NCI-H128 (cell line): ENCODE measurements at regions not wholly inside any gene's neighbourhood (a gene's known extent, or its start where the extent isn't known, plus 50 kb on each side); places are given as distances from the start of the nearest gene placed in this dataset.
A peak's percentile ranks its signal among the peaks of the same experiment; 100 is the strongest.
"Not testable (repeated sequence)": the region's sequence is repeated elsewhere in the genome, so short reads cannot be mapped to it uniquely, and the experiment has no call there.

ENCODE experiments used
- DNase-seq: peaks from one replicate; lab custom pipeline; 2025; ENCODE audit not compliant: unreplicated experiment; lab: John Stamatoyannopoulos, UW

GRCh38 chr16:31581065-31581464, 53.4 kb downstream of the AHSP start:
- DNase-seq, result not testable (repeated sequence)

- not testable (repeated sequence) for DNase-seq
Observed at GRCh38 chr16:31601737-31602384, 74.2 kb downstream of the AHSP start.

- no peak for DNase-seq
Observed at GRCh38 chr16:31618130-31618529, 90.4 kb downstream of the AHSP start.

- no peak for DNase-seq
Observed at GRCh38 chr16:31636433-31636832, 108.7 kb downstream of the AHSP start.

- no peak for DNase-seq
Observed at GRCh38 chr16:31641279-31641678, 113.6 kb downstream of the AHSP start.

- DNase-seq, result not testable (repeated sequence)
Observed at GRCh38 chr16:31655674-31656073, 128.0 kb downstream of the AHSP start.

GRCh38 chr16:31664683-31665482, 137.2 kb downstream of the AHSP start:
- DNase-seq, result no peak

- DNase-seq, result no peak
Observed at GRCh38 chr16:31674686-31675085, 147.0 kb downstream of the AHSP start.

GRCh38 chr16:31676731-31677130, 149.0 kb downstream of the AHSP start:
- no peak for DNase-seq

GRCh38 chr16:31678649-31679325, 151.1 kb downstream of the AHSP start:
- no peak for DNase-seq

- DNase-seq, result not testable (repeated sequence)
Observed at GRCh38 chr16:31689331-31689730, 161.6 kb downstream of the AHSP start.

- not testable (repeated sequence) for DNase-seq
Observed at GRCh38 chr16:31692338-31692737, 164.6 kb downstream of the AHSP start.

- no peak for DNase-seq
Observed at GRCh38 chr16:31693733-31694132, 166.0 kb downstream of the AHSP start.

GRCh38 chr16:31694461-31694860, 166.8 kb downstream of the AHSP start:
- DNase-seq, result no peak

- DNase-seq, result no peak
Observed at GRCh38 chr16:31695667-31696066, 168.0 kb downstream of the AHSP start.

- DNase-seq, result peak; percentile 30
Observed at GRCh38 chr16:31696968-31697743, 169.5 kb downstream of the AHSP start.

GRCh38 chr16:31697744-31698125, 170.0 kb downstream of the AHSP start:
- no peak for DNase-seq

GRCh38 chr16:31698901-31699300, 171.2 kb downstream of the AHSP start:
- no peak for DNase-seq

- DNase-seq, result no peak
Observed at GRCh38 chr16:31699601-31700000, 171.9 kb downstream of the AHSP start.

GRCh38 chr16:31700200-31700529, 172.5 kb downstream of the AHSP start:
- no peak for DNase-seq
